Activated naive CD8-positive, alpha-beta T cell (primary cell): ENCODE measurements at regions not wholly inside any gene's neighbourhood (a gene's known extent, or its start where the extent isn't known, plus 50 kb on each side); places are given as distances from the start of the nearest gene placed in this dataset.

Source experiments
- H3K27ac Mint-ChIP-seq: one replicate; pipeline ENCODE4 v1.8.0; 2021; ENCODE audit warnings: mixed read lengths
- H3K27me3 Mint-ChIP-seq: one replicate; pipeline ENCODE4 v1.8.0; 2021; ENCODE audit warnings: mixed read lengths
- H3K36me3 Mint-ChIP-seq: one replicate; pipeline ENCODE4 v1.8.0; 2021; ENCODE audit warnings: mixed read lengths
- H3K4me1 Mint-ChIP-seq: one replicate; pipeline ENCODE4 v1.8.0; 2021; ENCODE audit warnings: low read depth, mixed read lengths
- H3K4me3 Mint-ChIP-seq: one replicate; pipeline ENCODE4 v1.8.0; 2021; ENCODE audit warnings: mild to moderate bottlenecking, mixed read lengths
- H3K9me3 Mint-ChIP-seq: one replicate; pipeline ENCODE4 v1.8.0; 2021; ENCODE audit warnings: low read depth, mixed read lengths

- Mint-ChIP-seq H3K9me3 (peaks cover 11% of the 10 kb centered on the region), H3K4me3 (peak overlapping the region; percentile 42), H3K4me1 (peaks cover 91% of the 10 kb centered on the region), H3K27ac (peak overlapping the region; percentile 82), H3K27me3 (no peaks in the 10 kb centered on the region), H3K36me3 (peaks cover 52% of the 10 kb centered on the region)
Measured at GRCh38 chr6:11362564-11362963, 130.1 kb upstream of the NEDD9 start.

- peaks cover 48% of the 10 kb centered on the region for H3K36me3 Mint-ChIP-seq
- peaks cover 11% of the 10 kb centered on the region for H3K9me3 Mint-ChIP-seq
- H3K27me3 Mint-ChIP-seq, result no peaks in the 10 kb centered on the region
- H3K27ac Mint-ChIP-seq, result peak overlapping the region; percentile 0
- peak overlapping the region; percentile 59 for H3K4me3 Mint-ChIP-seq
- peaks cover 90% of the 10 kb centered on the region for H3K4me1 Mint-ChIP-seq
Measured at GRCh38 chr6:11358904-11359830, 126.7 kb upstream of the NEDD9 start.

GRCh38 chr6:11357285-11357684 is 124.8 kb upstream of the NEDD9 start:
- Mint-ChIP-seq H3K9me3 (peaks cover 11% of the 10 kb centered on the region), H3K27ac (peak overlapping the region; percentile 13), H3K36me3 (peaks cover 49% of the 10 kb centered on the region), H3K27me3 (no peaks in the 10 kb centered on the region), H3K4me1 (peaks cover 88% of the 10 kb centered on the region), H3K4me3 (peak overlapping the region; percentile 46)

GRCh38 chr6:11356404-11357155 is 124.1 kb upstream of the NEDD9 start:
- H3K4me3 Mint-ChIP-seq, result peak overlapping the region; percentile 46
- peaks cover 49% of the 10 kb centered on the region for H3K36me3 Mint-ChIP-seq
- H3K27ac Mint-ChIP-seq, result peak overlapping the region; percentile 13
- H3K4me1 Mint-ChIP-seq, result peaks cover 86% of the 10 kb centered on the region
- H3K27me3 Mint-ChIP-seq, result no peaks in the 10 kb centered on the region
- H3K9me3 Mint-ChIP-seq, result peaks cover 11% of the 10 kb centered on the region

GRCh38 chr6:11353921-11354389 is 121.5 kb upstream of the NEDD9 start:
- peaks cover 84% of the 10 kb centered on the region for H3K4me1 Mint-ChIP-seq
- H3K9me3 Mint-ChIP-seq, result no peaks in the 10 kb centered on the region
- no peaks in the 10 kb centered on the region for H3K27me3 Mint-ChIP-seq
- peak overlapping the region; percentile 94 for H3K27ac Mint-ChIP-seq
- H3K36me3 Mint-ChIP-seq, result peaks cover 46% of the 10 kb centered on the region
- peak overlapping the region; percentile 66 for H3K4me3 Mint-ChIP-seq

- Mint-ChIP-seq H3K4me1 (peaks cover 89% of the 10 kb centered on the region), H3K9me3 (no peaks in the 10 kb centered on the region), H3K36me3 (peaks cover 39% of the 10 kb centered on the region), H3K27ac (peak overlapping the region; percentile 56), H3K4me3 (no peak overlapping the region), H3K27me3 (no peaks in the 10 kb centered on the region)
Measured at GRCh38 chr6:11350294-11350693, 117.8 kb upstream of the NEDD9 start.

- H3K27ac Mint-ChIP-seq, result peak overlapping the region; percentile 56
- H3K4me1 Mint-ChIP-seq, result peaks cover 89% of the 10 kb centered on the region
- H3K36me3 Mint-ChIP-seq, result peaks cover 42% of the 10 kb centered on the region
- H3K9me3 Mint-ChIP-seq, result no peaks in the 10 kb centered on the region
- H3K4me3 Mint-ChIP-seq, result no peak overlapping the region
- no peaks in the 10 kb centered on the region for H3K27me3 Mint-ChIP-seq
Measured at GRCh38 chr6:11349880-11350279, 117.4 kb upstream of the NEDD9 start.

GRCh38 chr6:11346516-11346915 is 114.0 kb upstream of the NEDD9 start:
- H3K9me3 Mint-ChIP-seq, result no peaks in the 10 kb centered on the region
- H3K4me1 Mint-ChIP-seq, result peaks cover 91% of the 10 kb centered on the region
- H3K36me3 Mint-ChIP-seq, result peaks cover 39% of the 10 kb centered on the region
- no peaks in the 10 kb centered on the region for H3K27me3 Mint-ChIP-seq
- H3K27ac Mint-ChIP-seq, result no peak overlapping the region
- no peak overlapping the region for H3K4me3 Mint-ChIP-seq

- Mint-ChIP-seq H3K27ac (peak overlapping the region; percentile 56), H3K4me1 (peaks cover 90% of the 10 kb centered on the region), H3K36me3 (peaks cover 41% of the 10 kb centered on the region), H3K27me3 (no peaks in the 10 kb centered on the region), H3K4me3 (no peak overlapping the region), H3K9me3 (no peaks in the 10 kb centered on the region)
Measured at GRCh38 chr6:11345536-11345935, 113.1 kb upstream of the NEDD9 start.

GRCh38 chr6:11343963-11344723 is 111.7 kb upstream of the NEDD9 start:
- H3K4me3 Mint-ChIP-seq, result no peak overlapping the region
- peak overlapping the region; percentile 78 for H3K27ac Mint-ChIP-seq
- peaks cover 4% of the 10 kb centered on the region for H3K9me3 Mint-ChIP-seq
- H3K27me3 Mint-ChIP-seq, result no peaks in the 10 kb centered on the region
- H3K36me3 Mint-ChIP-seq, result peaks cover 37% of the 10 kb centered on the region
- H3K4me1 Mint-ChIP-seq, result peaks cover 80% of the 10 kb centered on the region

- Mint-ChIP-seq H3K36me3 (peaks cover 32% of the 10 kb centered on the region), H3K27me3 (no peaks in the 10 kb centered on the region), H3K9me3 (peaks cover 4% of the 10 kb centered on the region), H3K4me3 (no peak overlapping the region), H3K4me1 (peaks cover 57% of the 10 kb centered on the region), H3K27ac (peak overlapping the region; percentile 76)
Measured at GRCh38 chr6:11341867-11342266, 109.4 kb upstream of the NEDD9 start.

- H3K27ac Mint-ChIP-seq, result peak overlapping the region; percentile 51
- no peak overlapping the region for H3K4me3 Mint-ChIP-seq
- H3K4me1 Mint-ChIP-seq, result peaks cover 52% of the 10 kb centered on the region
- peaks cover 4% of the 10 kb centered on the region for H3K9me3 Mint-ChIP-seq
- no peaks in the 10 kb centered on the region for H3K27me3 Mint-ChIP-seq
- H3K36me3 Mint-ChIP-seq, result peaks cover 32% of the 10 kb centered on the region
Measured at GRCh38 chr6:11341303-11341702, 108.8 kb upstream of the NEDD9 start.

- no peak overlapping the region for H3K4me3 Mint-ChIP-seq
- peaks cover 4% of the 10 kb centered on the region for H3K9me3 Mint-ChIP-seq
- H3K27me3 Mint-ChIP-seq, result no peaks in the 10 kb centered on the region
- peaks cover 28% of the 10 kb centered on the region for H3K36me3 Mint-ChIP-seq
- peaks cover 44% of the 10 kb centered on the region for H3K4me1 Mint-ChIP-seq
- H3K27ac Mint-ChIP-seq, result no peak overlapping the region
Measured at GRCh38 chr6:11339380-11339779, 106.9 kb upstream of the NEDD9 start.

- peaks cover 4% of the 10 kb centered on the region for H3K9me3 Mint-ChIP-seq
- H3K27me3 Mint-ChIP-seq, result no peaks in the 10 kb centered on the region
- no peak overlapping the region for H3K4me3 Mint-ChIP-seq
- H3K27ac Mint-ChIP-seq, result no peak overlapping the region
- peaks cover 27% of the 10 kb centered on the region for H3K36me3 Mint-ChIP-seq
- peaks cover 39% of the 10 kb centered on the region for H3K4me1 Mint-ChIP-seq
Measured at GRCh38 chr6:11337306-11337705, 104.8 kb upstream of the NEDD9 start.
